WTC11 (cell line): ENCODE measurements at regions not wholly inside any gene's neighbourhood (a gene's known extent, or its start where the extent isn't known, plus 50 kb on each side); places are given as distances from the start of the nearest gene placed in this dataset.

Source experiments
- CBFB ChIP-seq: sonication (generic); formaldehyde crosslinking; IDR thresholded peaks from 2 replicates; pipeline ENCODE4 v1.8.1; 2022; ENCODE audit warnings: mild to moderate bottlenecking, low read depth, missing genetic modification reagents
- CTCF ChIP-seq: fragments of 200-600 bp; IDR thresholded peaks from 2 replicates; pipeline ENCODE4 v1.8.0; 2022; ENCODE audit warnings: antibody characterized with exemption
- HMGXB4 ChIP-seq: sonication (generic); formaldehyde crosslinking; IDR thresholded peaks from 2 replicates; pipeline ENCODE4 v1.8.1; 2023; ENCODE audit warnings: mild to moderate bottlenecking, moderate library complexity, missing genetic modification reagents
- MAX ChIP-seq: sonication (generic); formaldehyde crosslinking; IDR thresholded peaks from 2 replicates; pipeline ENCODE4 v1.8.0; 2022; ENCODE audit warnings: mild to moderate bottlenecking, missing genetic modification reagents
- NFYB ChIP-seq: sonication (generic); formaldehyde crosslinking; conservative IDR thresholded peaks from 2 replicates; pipeline ENCODE4 v1.8.0; 2022; ENCODE audit warnings: low read depth, missing genetic modification reagents
- ZBTB21 ChIP-seq: sonication (generic); formaldehyde crosslinking; IDR thresholded peaks from 2 replicates; pipeline ENCODE4 v1.8.1; 2023; ENCODE audit warnings: mild to moderate bottlenecking, missing genetic modification reagents, borderline replicate concordance
- ZNF396 ChIP-seq: fragments of 250-450 bp; sonication (Bioruptor Pico); IDR thresholded peaks from 2 replicates; pipeline ENCODE4 v1.8.0; 2021; ENCODE audit warnings: mild to moderate bottlenecking, moderate library complexity, borderline replicate concordance

GRCh38 chr12:80038062-80038560 lies 61.2 kb upstream of the OTOGL start:
- TF ChIP-seq NFYB (CRISPR knock-in tag) (no peak), MAX (no peak), CTCF (no peak), HMGXB4 (CRISPR knock-in tag) (no peak), CBFB (CRISPR knock-in tag) (no peak), ZBTB21 (CRISPR knock-in tag) (no peak), ZNF396 (CRISPR knock-in tag) (no peak)
